HG03045 (cell line): ENCODE measurements at regions not wholly inside any gene's neighbourhood (a gene's known extent, or its start where the extent isn't known, plus 50 kb on each side); places are given as distances from the start of the nearest gene placed in this dataset.

Source experiments
- ATAC-seq: cut with Tn5 transposase; IDR thresholded peaks from one replicate; pipeline ENCODE4 v1.9.1; 2021; ENCODE audit warnings: mild to moderate bottlenecking, moderate library complexity; ENCODE audit not compliant: unreplicated experiment

GRCh38 chr5:165913059-165913458, 2378.4 kb upstream of the WWC1 start:
- no peak for ATAC-seq

DNA sequence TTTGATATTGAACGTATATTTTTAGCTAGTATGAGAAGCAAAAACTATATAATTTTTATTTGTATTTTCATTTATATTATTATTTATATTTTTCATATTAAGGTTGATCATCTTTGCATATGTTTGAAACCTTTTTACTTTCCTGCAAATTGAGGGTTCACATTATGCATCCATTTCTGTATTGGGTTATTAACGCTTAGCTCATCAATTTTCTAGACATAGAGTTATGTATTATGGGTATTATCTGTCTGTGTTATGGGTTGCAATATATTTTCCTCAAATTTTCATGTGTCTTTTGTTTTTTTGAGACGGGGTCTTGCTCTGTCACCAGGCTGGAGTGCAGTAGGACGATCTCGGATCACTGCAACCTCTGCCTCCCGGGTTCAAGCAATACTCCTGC, 2377.0 kb upstream of the WWC1 start:
- ATAC-seq = no peak

DNA sequence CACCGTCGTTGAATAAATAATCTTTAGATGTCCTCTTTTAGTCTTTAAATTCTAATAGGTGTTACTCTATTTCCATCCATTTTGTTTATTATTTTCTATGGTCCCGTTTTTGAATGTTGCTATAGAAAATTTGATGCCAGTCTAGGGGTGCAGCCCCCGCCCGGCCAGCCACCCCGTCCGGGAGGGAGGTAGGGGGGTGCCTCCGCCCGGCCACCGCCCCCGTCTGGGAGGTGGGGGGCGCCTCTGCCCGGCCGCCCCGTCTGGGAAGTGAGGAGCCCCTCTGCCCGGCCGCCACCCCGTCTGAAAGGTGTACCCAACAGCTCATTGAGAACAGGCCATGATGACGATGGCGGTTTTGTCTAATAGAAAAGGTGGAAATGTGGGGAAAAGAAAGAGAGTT, 2372.2 kb upstream of the WWC1 start:
- no peak for ATAC-seq

GRCh38 chr5:165920655-165921054, 2370.8 kb upstream of the WWC1 start:
- ATAC-seq = no peak

DNA sequence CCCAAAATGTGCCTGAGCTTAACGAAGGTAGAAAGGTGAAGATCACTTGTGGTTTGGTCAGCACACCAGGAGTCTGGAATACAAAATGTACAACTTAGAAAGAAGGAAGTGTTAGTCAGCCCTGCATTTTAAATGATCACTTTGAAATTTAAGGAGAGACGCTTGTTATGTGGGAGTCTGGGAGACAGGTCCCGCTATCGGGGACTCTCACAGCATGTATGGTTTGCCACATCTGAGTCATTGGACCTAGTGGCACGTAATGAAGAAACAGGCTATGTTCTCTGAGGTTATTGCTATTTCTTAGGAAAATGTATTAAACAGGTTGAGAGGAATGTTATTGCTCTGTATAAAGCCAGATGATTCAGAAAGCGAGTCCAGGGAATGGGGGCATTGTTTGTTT, 2362.5 kb upstream of the WWC1 start:
- ATAC-seq = no peak

DNA sequence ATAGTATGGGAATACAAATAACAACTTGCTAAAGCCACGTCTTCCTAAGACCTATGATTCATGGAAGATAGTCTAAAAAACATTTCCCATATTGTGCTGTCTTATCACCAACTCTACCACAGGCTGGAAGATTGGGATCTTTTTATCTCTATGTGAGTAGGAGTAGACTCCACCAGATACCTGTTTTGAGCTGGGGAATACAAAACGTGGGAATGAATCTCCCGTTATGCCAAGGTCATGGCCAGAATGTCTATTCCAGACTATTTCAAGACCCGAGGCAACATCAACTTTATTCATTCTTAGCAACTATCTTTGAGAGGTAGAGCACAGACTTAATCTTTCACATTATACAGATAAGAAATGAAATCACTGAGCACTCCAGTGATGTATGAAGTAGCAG, 2350.9 kb upstream of the WWC1 start:
- ATAC-seq = no peak

- ATAC-seq = no peak
These were observed 2334.6 kb upstream of the WWC1 start for GRCh38 chr5:165956854-165957253.

DNA sequence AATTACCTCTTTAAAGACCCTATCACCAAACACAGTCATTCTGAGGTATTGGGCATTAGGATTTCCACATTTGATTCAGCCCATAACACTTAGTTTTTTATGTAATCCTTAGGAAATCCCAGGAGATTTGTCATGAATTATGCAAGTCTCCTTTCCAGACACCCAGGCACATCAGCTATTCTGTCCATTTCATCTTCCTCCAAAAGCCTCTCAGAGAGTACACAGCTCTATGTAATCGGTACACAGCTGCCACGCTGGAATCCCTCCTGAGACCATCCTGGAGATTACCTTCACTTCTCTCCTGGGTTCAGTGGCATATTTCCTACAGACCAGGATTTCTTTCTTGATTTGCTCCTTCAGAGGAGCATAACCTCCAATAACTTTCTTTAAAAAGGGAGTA, 2309.8 kb upstream of the WWC1 start:
- ATAC-seq = no peak

GRCh38 chr5:165996201-165996875, 2295.1 kb upstream of the WWC1 start:
- ATAC-seq = no peak

GRCh38 chr5:165999693-166000320, 2291.6 kb upstream of the WWC1 start:
- no peak for ATAC-seq

GRCh38 chr5:166004006-166004405, 2287.4 kb upstream of the WWC1 start:
- ATAC-seq = no peak

- no peak for ATAC-seq
These were observed 2278.0 kb upstream of the WWC1 start for GRCh38 chr5:166013415-166013814.

DNA sequence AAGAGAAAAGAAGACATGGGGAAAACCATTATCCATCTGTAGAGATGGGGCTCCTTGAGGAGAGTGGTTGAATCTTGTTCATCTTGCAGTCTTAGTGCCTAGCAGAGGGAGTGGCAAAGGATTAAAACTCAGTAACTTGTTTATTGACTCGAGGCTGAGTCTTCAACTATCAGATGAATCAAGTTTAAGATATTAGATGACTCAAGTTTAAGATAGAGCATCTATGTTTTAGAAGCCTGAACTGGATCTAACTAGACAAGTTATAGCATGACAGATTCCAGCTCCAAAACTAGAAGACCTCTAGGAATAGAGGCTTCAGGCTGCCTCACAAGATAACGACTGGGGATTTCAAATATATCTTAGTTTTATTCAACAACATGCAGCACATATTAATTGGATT, 2277.2 kb upstream of the WWC1 start:
- ATAC-seq = no peak

DNA sequence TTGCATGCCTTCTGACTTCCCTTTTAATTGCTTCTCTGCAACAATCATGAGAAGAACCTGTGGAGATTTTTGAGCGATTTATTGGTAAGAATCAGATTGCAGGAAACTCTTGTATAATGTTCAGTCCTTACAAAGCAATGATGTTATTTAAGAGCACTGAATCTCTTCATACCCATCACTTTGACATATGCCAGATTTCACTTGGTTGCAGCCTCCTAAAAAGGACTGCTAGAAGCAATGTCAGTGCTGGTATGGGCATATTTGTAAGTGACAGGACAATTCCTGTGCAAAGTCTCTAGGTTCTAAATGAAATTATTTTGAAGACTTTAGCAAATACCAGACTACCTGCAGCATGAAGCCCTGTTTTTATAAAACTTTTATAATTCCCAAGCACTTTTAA, 2272.7 kb upstream of the WWC1 start:
- ATAC-seq = no peak

- no peak for ATAC-seq
These were observed 2269.4 kb upstream of the WWC1 start for GRCh38 chr5:166022065-166022464.

- ATAC-seq = no peak
These were observed 2266.5 kb upstream of the WWC1 start for GRCh38 chr5:166024970-166025369.

- ATAC-seq = no peak
These were observed 2263.9 kb upstream of the WWC1 start for GRCh38 chr5:166027582-166027981.

- ATAC-seq = no peak
These were observed 2259.5 kb upstream of the WWC1 start for GRCh38 chr5:166031926-166032325.

DNA sequence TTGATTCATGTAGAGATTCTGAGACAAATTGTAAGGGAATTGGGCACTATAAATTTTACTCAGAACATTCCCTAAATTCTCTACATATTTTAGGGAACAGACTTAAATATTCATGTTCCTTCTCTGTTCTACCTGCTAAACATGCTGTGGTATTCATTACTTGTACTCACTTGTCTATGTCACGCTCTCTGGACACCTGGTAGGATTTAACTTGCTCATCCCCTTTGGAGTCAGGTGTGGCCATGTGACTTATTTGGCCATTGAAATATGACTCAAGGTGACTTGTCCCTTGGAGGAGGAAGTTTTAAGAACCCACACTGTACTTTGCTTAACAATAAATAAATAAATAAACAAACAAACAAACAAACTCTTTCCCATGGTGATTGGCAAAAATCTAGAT, 2258.8 kb upstream of the WWC1 start:
- ATAC-seq = no peak

DNA sequence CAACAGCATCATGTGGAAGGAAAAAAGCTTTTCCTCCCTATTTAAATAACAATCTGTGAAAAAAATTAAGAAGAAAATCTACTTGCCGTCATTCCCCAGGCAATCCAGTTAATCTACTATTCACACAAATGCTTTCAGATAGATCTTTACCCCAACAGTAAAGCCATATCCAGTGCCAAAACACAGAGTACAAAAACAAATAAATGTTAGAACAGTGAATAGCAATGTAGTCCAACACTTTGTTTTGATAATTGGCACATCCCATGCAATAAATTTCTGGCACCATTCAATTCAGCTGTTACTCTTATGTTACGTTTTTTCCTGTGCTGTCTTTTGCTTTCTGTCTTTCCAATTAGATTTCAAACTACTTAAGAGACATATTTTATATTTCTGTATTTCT, 2245.5 kb upstream of the WWC1 start:
- ATAC-seq = no peak

DNA sequence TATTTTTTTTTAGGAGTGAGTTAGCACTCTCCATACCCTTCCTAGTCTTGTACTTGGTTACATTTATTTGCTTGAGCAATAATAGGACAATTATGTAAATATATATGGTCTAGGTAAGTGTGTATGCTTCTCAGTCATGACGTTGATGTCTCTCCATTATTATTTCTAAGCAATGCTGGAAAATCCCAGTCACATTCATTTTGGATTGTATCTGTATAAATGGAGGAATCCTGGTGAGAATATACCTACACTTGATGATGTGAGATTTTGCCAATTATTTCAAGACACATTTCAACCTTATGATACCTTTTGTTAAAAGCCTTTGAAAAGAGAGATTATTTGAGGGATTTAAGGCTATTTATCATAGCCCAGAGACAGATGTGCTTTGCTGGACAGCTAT, 2244.5 kb upstream of the WWC1 start:
- ATAC-seq = no peak

- ATAC-seq = no peak
These were observed 2240.9 kb upstream of the WWC1 start for GRCh38 chr5:166050531-166050930.

GRCh38 chr5:166058660-166059059, 2232.8 kb upstream of the WWC1 start:
- ATAC-seq = no peak
